Loucy (cell line): ENCODE measurements at regions not wholly inside any gene's neighbourhood (a gene's known extent, or its start where the extent isn't known, plus 50 kb on each side); places are given as distances from the start of the nearest gene placed in this dataset.

Experiments used
- H2AFZ ChIP-seq: fragments of 200-600 bp; sonication (generic); 2 replicates; pipeline ENCODE4 v1.6.0; 2016; ENCODE audit warnings: antibody characterized with exemption, mild to moderate bottlenecking, low read length, moderate library complexity
- H3F3A ChIP-seq: fragments of 200-600 bp; 2 replicates; pipeline ENCODE4 v1.6.0; 2016; ENCODE audit warnings: antibody characterized with exemption, low read depth, mild to moderate bottlenecking
- H3K27me3 ChIP-seq: fragments of 200-600 bp; sonication (generic); 2 replicates; pipeline ENCODE4 v1.6.1; 2014; ENCODE audit warnings: low read length, mild to moderate bottlenecking; ENCODE audit not compliant: insufficient read depth, poor library complexity, severe bottlenecking
- H3K36me3 ChIP-seq: fragments of 200-600 bp; sonication (generic); 2 replicates; pipeline ENCODE4 v1.6.1; 2016; ENCODE audit warnings: low read length; ENCODE audit not compliant: insufficient read depth
- H3K4me1 ChIP-seq: fragments of 200-600 bp; sonication (generic); 2 replicates; pipeline ENCODE4 v1.5.1; 2014; ENCODE audit warnings: low read length, mild to moderate bottlenecking; ENCODE audit not compliant: insufficient read depth, poor library complexity, severe bottlenecking
- H3K4me2 ChIP-seq: fragments of 200-600 bp; sonication (generic); 2 replicates; pipeline ENCODE4 v1.6.0; 2014; ENCODE audit warnings: antibody characterized with exemption, low read length, low read depth, mild to moderate bottlenecking; ENCODE audit not compliant: poor library complexity, severe bottlenecking
- H3K4me3 ChIP-seq: fragments of 200-600 bp; sonication (generic); 2 replicates; pipeline ENCODE4 v1.5.1; 2014; ENCODE audit warnings: low read length, mild to moderate bottlenecking, mixed read lengths; ENCODE audit not compliant: poor library complexity, severe bottlenecking
- H3K79me2 ChIP-seq: fragments of 200-600 bp; sonication (generic); 2 replicates; pipeline ENCODE4 v1.6.1; 2014; ENCODE audit warnings: low read length; ENCODE audit not compliant: insufficient read depth
- H3K9ac ChIP-seq: fragments of 200-600 bp; sonication (generic); 2 replicates; pipeline ENCODE4 v1.6.0; 2014; ENCODE audit warnings: mild to moderate bottlenecking, low read depth, low read length, moderate library complexity; ENCODE audit not compliant: poor library complexity, severe bottlenecking
- H3K9me2 ChIP-seq: fragments of 200-600 bp; sonication (generic); replicated peaks from 2 replicates; pipeline ENCODE4 v1.6.1; 2016; ENCODE audit warnings: low read depth, low read length, mixed read lengths
- H3K9me3 ChIP-seq: fragments of 200-600 bp; sonication (generic); 2 replicates; pipeline ENCODE4 v1.6.1; 2014; ENCODE audit warnings: mild to moderate bottlenecking, antibody characterized with exemption, low read length, low read depth; ENCODE audit not compliant: insufficient read depth
- H4K20me1 ChIP-seq: fragments of 200-600 bp; sonication (generic); 2 replicates; pipeline ENCODE4 v1.6.0; 2014; ENCODE audit warnings: antibody characterized with exemption, low read length, mild to moderate bottlenecking; ENCODE audit not compliant: insufficient read depth, poor library complexity, severe bottlenecking
- CTCF ChIP-seq: fragments of 200-600 bp; sonication (generic); conservative IDR thresholded peaks from 2 replicates; pipeline ENCODE4 v1.5.1; 2014; ENCODE audit warnings: mild to moderate bottlenecking, antibody characterized with exemption, low read length
- EZH2phosphoT487 ChIP-seq: fragments of 200-600 bp; IDR thresholded peaks from 2 replicates; pipeline ENCODE4 v1.6.1; 2018; ENCODE audit warnings: antibody characterized with exemption, mild to moderate bottlenecking, moderate library complexity, borderline replicate concordance

DNA sequence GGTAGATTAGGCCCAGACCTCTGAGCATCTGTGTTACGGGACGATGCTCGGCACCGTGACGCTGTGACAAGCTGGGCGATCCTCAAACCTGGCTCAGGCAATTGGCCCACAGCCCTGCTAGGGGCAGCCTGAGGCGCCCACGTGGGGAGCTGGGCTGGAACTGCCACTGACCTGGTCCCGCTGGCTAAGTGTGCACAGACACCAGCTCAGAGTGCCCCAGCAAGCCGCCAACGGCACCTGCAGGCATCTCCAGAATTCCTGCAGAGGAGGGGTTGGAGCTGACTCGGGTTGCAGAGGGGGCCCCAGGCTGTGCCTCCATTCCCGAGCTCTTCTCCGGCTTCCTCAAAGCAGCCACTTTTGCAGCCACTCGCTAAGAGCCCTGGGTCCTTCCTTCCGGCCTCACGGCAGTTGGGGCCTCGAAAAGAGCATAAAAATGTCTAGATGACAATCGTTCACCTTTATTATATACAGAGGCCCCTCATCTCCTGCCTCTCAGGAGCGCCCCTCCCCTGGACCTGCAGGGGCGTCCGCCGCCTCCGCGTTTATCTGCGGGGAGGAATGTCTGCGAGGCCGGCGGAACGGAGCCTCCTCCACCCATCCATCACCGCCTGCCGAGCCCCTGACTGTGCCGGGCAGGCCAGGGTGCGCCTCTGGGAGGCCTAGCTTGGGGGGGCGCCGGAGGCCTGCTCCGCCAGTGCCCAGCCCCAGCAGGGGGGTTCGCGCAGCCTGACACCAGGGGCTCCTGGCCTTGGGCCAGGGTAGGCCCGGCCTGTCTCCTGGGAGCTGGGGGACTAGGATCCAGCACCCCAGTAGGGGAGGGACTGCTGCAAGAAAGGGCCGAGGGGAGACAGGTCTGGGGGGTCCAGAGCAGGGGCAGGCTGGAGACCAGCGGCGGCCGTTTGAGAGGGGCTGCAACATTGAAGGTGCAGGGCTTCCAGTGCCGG lies 144.9 kb downstream of the BARX1 start:
- Histone ChIP-seq H3K9me3 (no peaks in the 10 kb centered on the region; the same call in 1 of the 2 replicates), H4K20me1 (no peaks in the 10 kb centered on the region), H3K4me3 (no peak overlapping the region), H3K36me3 (no peaks in the 10 kb centered on the region), H3K4me2 (no peak overlapping the region), H3K9me2 (no peaks in the 10 kb centered on the region), H2AFZ (no peak overlapping the region), H3K4me1 (no peaks in the 10 kb centered on the region), H3K79me2 (no peaks in the 10 kb centered on the region), H3K27me3 (no peaks in the 10 kb centered on the region), H3K9ac (no peak overlapping the region), H3F3A (no peaks in the 10 kb centered on the region)
- TF ChIP-seq CTCF (no peak), EZH2phosphoT487 (no peak)

- no peak for TF ChIP-seq EZH2phosphoT487
- no peak for TF ChIP-seq CTCF
- H3K36me3 ChIP-seq: no peaks in the 10 kb centered on the region
- H3F3A ChIP-seq: no peaks in the 10 kb centered on the region
- H4K20me1 ChIP-seq: no peaks in the 10 kb centered on the region
- H3K79me2 ChIP-seq: no peaks in the 10 kb centered on the region
- H2AFZ ChIP-seq: no peak overlapping the region
- H3K4me2 ChIP-seq: no peak overlapping the region
- no peaks in the 10 kb centered on the region; the same call in 1 of the 2 replicates for H3K9me3 ChIP-seq
- H3K9ac ChIP-seq: no peak overlapping the region
- no peaks in the 10 kb centered on the region for H3K4me1 ChIP-seq
- H3K4me3 ChIP-seq: no peak overlapping the region
- H3K27me3 ChIP-seq: no peaks in the 10 kb centered on the region
- H3K9me2 ChIP-seq: no peaks in the 10 kb centered on the region
These were observed 145.8 kb downstream of the BARX1 start for GRCh38 chr9:93809204-93809940.

GRCh38 chr9:93808115-93809029 lies 146.8 kb downstream of the BARX1 start:
- no peaks in the 10 kb centered on the region for H4K20me1 ChIP-seq
- no peaks in the 10 kb centered on the region; the same call in 1 of the 2 replicates for H3K9me3 ChIP-seq
- H3K36me3 ChIP-seq: no peaks in the 10 kb centered on the region
- H3K79me2 ChIP-seq: no peaks in the 10 kb centered on the region
- H3K4me3 ChIP-seq: no peak overlapping the region
- H3F3A ChIP-seq: no peaks in the 10 kb centered on the region
- no peak overlapping the region for H3K4me2 ChIP-seq
- no peak overlapping the region for H2AFZ ChIP-seq
- no peak overlapping the region for H3K9ac ChIP-seq
- no peaks in the 10 kb centered on the region for H3K9me2 ChIP-seq
- TF ChIP-seq CTCF (no peak), EZH2phosphoT487 (no peak)
- H3K4me1 ChIP-seq: no peaks in the 10 kb centered on the region
- no peaks in the 10 kb centered on the region for H3K27me3 ChIP-seq
